ENCODE measurements at regions not wholly inside any gene's neighbourhood (a gene's known extent, or its start where the extent isn't known, plus 50 kb on each side); places are given as distances from the start of the nearest gene placed in this dataset.

- TF ChIP-seq TAF1 (IDR thresholded peaks at IDR 0.05; ENCODE audit: borderline replicate concordance, low read depth, low read length) (peak; percentile 61), TCF3 (IDR thresholded peaks at IDR 0.05; ENCODE audit: borderline replicate concordance, insufficient read depth, low read depth, low read length) (peak; percentile 76; the same call in 1 of the 2 replicates), CUX1 (IDR thresholded peaks at IDR 0.05; ENCODE audit: insufficient replicate concordance, low read depth, low read length) (no peak), HDAC2 (IDR thresholded peaks at IDR 0.05) (no peak), HDAC6 (IDR thresholded peaks at IDR 0.05; ENCODE audit: unreplicated experiment) (no peak), RB1 (IDR thresholded peaks at IDR 0.05; ENCODE audit: borderline replicate concordance) (peak; percentile 91; the same call in 1 of the 2 replicates), PAX5 (IDR thresholded peaks at IDR 0.05; ENCODE audit: borderline replicate concordance, low read depth, low read length) (peak; percentile 60; the same call in 1 of the 2 replicates), LARP7 (IDR thresholded peaks at IDR 0.05) (peak; percentile 96), SIX5 (IDR thresholded peaks at IDR 0.05; ENCODE audit: low read depth, low read length, severe bottlenecking) (no peak), SIN3A (IDR thresholded peaks at IDR 0.05; ENCODE audit: low read depth, low read length) (no peak), E2F4 (IDR thresholded peaks at IDR 0.05; ENCODE audit: low read depth, low read length) (no peak; the same call in 1 of the 2 replicates), NR2C2 (IDR thresholded peaks at IDR 0.05; ENCODE audit: borderline replicate concordance, control insufficient read depth, insufficient read length, low read depth) (no peak), SREBF1 (IDR thresholded peaks at IDR 0.05; ENCODE audit: low read length) (no peak), TBL1XR1 (IDR thresholded peaks at IDR 0.05; ENCODE audit: low read depth, low read length) (no peak; the same call in 1 of the 2 replicates), BACH1 (IDR thresholded peaks at IDR 0.05; ENCODE audit: borderline replicate concordance) (peak; percentile 99), MYB (IDR thresholded peaks at IDR 0.05; ENCODE audit: borderline replicate concordance, low read depth, low read length) (no peak), NBN (IDR thresholded peaks at IDR 0.05) (peak; percentile 81), BCLAF1 (IDR thresholded peaks at IDR 0.05) (no peak), RCOR1 (conservative IDR thresholded peaks at IDR 0.05; ENCODE audit: low read depth, low read length) (no peak), CEBPB (IDR thresholded peaks at IDR 0.05; ENCODE audit: borderline replicate concordance in 1 of 2, low read depth in 2 of 2, low read length in 2 of 2) (no peak), POLR2AphosphoS5 (IDR thresholded peaks at IDR 0.05; ENCODE audit: low read length) (peak; percentile 65), NR2C1 (IDR thresholded peaks at IDR 0.05) (peak; percentile 57), EED (IDR thresholded peaks at IDR 0.05; ENCODE audit: low read depth) (peak; percentile 91)
Observed at GRCh38 chr14:76956316-76957090, 72.0 kb downstream of the IRF2BPL start (continued).

Measured in GM12878 (cell line).